HG02610 (cell line): ENCODE measurements at regions not wholly inside any gene's neighbourhood (a gene's known extent, or its start where the extent isn't known, plus 50 kb on each side); places are given as distances from the start of the nearest gene placed in this dataset.

Source experiments
- ATAC-seq: cut with Tn5 transposase; IDR thresholded peaks from one replicate; pipeline ENCODE4 v1.9.1; 2021; ENCODE audit warnings: mild to moderate bottlenecking, moderate library complexity; ENCODE audit not compliant: unreplicated experiment

- no peak for ATAC-seq
Measured at GRCh38 chr12:25818596-25819390, 139.7 kb upstream of the RASSF8 start.

DNA sequence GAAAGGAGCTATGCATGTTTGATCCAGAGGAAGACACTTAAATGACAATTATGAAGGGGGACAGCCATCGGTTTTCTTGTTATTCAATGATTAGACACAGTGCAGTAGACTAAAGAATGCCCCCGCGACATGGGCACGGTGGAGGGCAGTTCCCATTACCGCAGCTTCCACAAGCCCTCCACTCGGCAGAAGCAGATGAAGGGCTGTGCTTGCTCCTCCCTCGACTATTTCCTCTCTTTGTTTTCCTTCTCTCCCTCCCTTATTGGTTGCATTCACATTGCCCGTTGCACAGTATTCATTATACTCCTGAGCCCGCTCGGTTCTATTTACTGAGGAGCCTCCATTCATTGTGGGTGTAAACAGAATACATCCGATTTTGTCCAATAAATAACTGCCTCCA, 138.8 kb upstream of the RASSF8 start:
- ATAC-seq = no peak

- no peak for ATAC-seq
Measured at GRCh38 chr12:25822281-25822680, 136.2 kb upstream of the RASSF8 start.

DNA sequence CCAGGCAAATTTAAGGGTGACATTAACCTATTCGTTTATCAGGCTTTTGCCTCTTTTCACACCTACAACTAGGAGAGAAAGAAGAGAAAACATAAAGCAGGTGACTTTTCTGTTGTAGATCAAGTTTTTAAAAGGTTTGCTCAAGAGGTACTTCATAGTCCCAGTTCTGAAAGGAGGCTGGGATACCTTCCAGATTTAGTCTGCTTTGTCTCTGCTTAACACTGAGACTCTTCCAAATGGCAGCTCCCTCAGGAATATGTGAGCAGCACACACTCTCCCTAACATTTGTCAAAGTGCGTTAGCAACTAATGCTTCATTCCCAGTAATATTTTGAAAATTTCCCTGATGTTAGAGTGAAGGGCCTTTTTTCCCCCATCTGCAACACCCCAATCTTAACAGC, 133.7 kb upstream of the RASSF8 start:
- no peak for ATAC-seq

- no peak for ATAC-seq
Measured at GRCh38 chr12:25825446-25825845, 133.0 kb upstream of the RASSF8 start.

GRCh38 chr12:25827141-25827540, 131.3 kb upstream of the RASSF8 start:
- ATAC-seq = no peak

DNA sequence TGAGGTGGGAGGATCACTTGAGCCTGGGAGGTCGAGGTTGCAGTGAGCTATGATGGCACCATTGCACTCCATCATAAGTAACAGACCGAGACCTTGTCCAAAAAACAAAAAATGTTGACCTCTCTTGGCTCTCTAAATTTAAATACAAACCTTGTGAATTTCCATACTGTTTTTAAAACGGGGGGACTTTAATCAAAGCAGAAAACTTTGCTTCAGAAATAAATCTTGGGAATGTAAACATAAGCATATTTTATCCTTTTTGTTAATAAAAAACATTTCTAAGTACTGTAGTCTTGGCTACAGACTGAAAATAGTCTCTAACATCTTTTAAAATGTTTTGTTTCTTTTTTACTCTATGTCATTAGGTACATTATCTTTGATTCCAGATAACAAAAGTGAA, 130.7 kb upstream of the RASSF8 start:
- ATAC-seq = no peak

DNA sequence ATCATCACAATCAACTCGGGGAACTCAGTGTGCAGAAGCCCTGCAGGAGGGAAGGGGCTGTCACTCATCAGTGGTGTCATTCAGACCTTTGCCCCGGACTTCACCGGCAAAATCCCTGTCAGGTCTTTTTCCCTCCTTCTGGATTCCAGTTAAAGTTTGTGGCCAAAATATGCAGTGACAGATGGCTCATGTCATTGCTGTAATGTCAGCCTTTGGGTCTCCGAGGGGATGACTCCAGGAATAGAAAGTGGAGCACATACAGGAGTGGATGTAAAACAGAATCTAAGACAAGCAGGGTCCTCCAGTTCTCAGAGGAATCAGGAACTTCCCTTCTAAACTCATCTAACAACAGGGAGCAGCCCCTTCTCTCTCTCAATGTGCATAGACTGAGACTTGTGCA, 130.3 kb upstream of the RASSF8 start:
- no peak for ATAC-seq

DNA sequence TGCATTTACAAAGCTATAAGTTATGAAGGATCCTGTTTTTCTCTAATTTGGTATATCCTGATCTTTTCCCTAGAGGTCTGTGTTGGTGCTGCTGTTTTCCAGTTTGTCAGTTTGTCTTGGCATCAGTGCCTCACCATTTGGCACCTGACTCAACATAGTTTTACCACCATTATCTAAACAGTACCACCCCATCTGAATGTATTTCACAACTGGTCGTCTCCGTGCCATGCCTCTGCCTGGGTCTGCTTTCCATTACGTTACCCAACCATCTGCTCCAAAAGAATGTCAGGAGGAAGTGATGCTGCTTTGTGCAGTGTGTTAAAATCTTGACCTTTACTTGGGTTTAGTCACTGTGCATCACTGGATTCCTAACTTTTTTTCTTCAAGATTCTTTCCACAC, 129.3 kb upstream of the RASSF8 start:
- no peak for ATAC-seq

DNA sequence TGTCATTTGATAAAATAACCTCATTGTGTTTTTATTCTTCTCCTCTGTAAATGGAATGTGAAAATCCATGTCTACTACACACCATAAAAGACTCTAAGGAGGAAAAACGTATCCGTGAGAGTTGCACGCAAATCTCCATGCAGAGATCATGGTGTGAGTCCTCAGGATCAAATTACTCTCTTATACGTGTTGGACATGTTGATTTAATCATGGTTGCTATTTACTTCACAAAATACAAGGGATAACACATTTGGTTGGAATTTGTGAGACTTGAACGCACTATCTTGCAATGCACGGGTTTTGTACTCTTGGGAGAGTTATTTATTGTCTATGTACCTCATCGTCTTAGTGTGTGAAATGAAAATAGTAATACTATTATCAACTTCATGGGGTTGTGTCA, 128.0 kb upstream of the RASSF8 start:
- no peak for ATAC-seq

- ATAC-seq = no peak
Measured at GRCh38 chr12:25833657-25834056, 124.8 kb upstream of the RASSF8 start.

GRCh38 chr12:25835385-25835784, 123.1 kb upstream of the RASSF8 start:
- ATAC-seq = no peak

DNA sequence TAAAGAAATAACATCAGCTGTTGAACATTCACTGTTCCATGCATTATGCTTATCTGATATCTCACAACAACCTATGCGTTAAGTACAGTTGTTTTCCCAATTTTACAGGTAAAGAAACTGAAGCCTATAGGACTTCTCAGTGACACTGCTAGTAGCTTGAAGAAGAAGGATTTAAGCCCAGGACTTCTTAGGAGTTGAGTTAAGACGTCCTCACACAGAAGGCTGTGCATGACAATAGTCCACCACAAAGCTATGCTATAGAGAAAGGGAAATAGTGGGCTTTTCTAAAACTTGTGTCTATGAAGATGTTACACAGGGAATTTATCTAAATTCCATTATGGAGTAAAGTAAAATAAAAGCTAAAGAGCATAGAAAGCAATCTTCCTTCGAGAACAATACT, 120.5 kb upstream of the RASSF8 start:
- no peak for ATAC-seq

DNA sequence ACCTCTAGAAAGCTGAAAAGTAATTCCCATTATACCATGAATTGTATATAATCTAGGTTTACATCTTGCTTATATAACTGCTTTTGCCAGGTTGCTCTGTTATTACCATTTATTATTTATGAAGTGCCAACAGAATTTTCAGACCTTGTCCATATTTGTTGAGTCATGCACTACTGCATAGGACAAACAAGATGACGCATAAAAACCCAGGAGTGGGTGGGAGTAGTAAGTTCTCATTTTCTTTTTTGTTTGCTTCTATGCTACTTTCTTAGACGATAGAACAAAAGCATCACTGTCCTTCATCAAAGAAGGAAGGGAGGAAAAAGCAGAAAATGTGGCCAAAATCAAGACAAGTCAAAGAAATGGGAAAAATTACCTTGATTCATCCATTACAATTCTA, 119.0 kb upstream of the RASSF8 start:
- ATAC-seq = no peak

DNA sequence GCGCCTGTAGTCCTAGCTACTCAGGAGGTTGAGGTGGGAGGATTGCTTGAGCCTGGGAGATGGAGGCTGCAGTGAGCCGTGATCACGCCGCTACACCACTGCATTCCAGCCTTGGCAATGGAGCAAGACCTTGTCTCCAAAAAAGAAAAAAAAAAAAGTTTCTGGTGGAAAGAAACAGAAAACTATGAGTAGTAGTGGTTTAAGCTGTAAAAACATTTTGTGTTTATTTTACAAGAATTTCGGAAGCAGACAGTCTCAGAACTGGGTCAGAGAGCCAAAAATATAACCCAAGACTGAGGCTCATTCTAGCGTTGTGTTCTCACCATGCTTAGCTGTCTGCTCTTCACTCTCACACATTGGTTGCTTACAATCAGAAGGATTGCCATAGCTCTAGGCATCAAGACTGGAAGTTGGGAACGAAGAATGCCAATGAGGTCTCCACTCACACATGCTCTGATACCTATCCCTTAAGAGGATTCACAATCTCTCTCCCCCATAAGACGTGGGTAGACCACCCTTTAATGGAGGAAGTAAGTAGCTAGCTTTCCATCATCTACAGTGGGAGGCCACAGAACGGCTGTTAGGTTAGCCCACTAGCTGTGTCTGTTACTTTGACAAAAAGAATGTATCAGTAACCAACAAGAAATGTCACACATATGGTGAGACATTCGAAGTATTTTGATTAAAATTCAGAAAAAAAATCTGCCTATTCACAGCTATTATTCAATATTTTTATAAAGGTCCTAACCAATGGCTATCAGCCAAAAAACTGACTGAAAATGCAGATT, 117.6 kb upstream of the RASSF8 start:
- no peak for ATAC-seq

- no peak for ATAC-seq
Measured at GRCh38 chr12:25842254-25842653, 116.2 kb upstream of the RASSF8 start.

GRCh38 chr12:25843976-25844375, 114.5 kb upstream of the RASSF8 start:
- ATAC-seq = no peak

DNA sequence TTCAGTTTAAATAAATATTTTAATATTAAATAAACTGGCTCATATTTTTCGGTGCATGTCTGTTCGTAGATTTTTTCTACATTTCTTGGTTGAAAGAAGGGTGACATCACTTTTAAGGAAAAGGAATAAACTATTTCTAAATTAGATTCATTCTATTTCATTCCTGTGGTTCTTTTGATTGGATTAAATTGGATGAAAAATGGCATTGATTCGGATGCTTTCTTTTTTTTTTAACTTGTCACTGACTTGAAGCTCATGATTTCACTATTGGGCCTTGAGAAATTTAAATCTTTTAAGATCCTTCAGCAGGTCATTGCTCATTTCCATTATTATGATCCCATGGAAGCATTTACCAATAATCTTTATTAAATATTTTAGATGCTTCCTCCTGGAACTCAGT, 113.1 kb upstream of the RASSF8 start:
- ATAC-seq = no peak

- no peak for ATAC-seq
Measured at GRCh38 chr12:25852792-25853191, 105.7 kb upstream of the RASSF8 start.

- no peak for ATAC-seq
Measured at GRCh38 chr12:25853316-25854095, 105.0 kb upstream of the RASSF8 start.

DNA sequence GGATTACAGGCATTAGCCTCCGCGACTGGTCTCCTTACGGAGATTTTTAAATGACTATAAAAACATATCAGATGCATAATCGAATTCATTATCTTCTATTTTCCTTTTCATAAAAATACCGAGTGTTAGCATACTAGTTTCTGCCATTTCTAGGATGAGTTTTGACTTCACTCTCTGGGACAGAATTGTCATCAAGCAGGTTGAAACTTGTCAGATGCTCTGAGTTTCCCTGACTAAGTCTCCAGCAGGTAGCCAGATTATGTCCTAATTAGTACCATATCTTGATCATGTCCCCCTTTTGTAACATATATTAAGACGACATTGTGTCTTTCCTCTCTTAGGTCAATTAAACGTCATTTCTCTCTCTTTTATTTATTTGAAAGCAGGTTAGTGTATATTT, 103.5 kb upstream of the RASSF8 start:
- ATAC-seq = no peak

- no peak for ATAC-seq
Measured at GRCh38 chr12:25855716-25856115, 102.8 kb upstream of the RASSF8 start.
